SK-N-SH (cell line): ENCODE measurements at regions not wholly inside any gene's neighbourhood (a gene's known extent, or its start where the extent isn't known, plus 50 kb on each side); places are given as distances from the start of the nearest gene placed in this dataset.

Experiments
- CTCF ChIA-PET: fragments of 300-600, 350-600 bp; formaldehyde crosslinking; extraction: SDS; loops from one replicate; lab custom pipeline; 2021; lab: Yijun Ruan, JAX
- POLR2A ChIA-PET: fragments of 350-600 bp; sonication (Branson Sonifier 250); formaldehyde crosslinking; extraction: SDS; loops from one replicate; lab custom pipeline; 2020; ENCODE audit warnings: antibody characterized with exemption, inconsistent platforms; lab: Yijun Ruan, JAX
- DNase-seq: peaks from one replicate; pipeline ENCODE4 v3.0.0; 2012
- H2AFZ ChIP-seq: fragments of 200-600 bp; sonication (generic); 2 replicates; pipeline ENCODE4 v1.8.1; 2016; ENCODE audit warnings: antibody characterized with exemption, mild to moderate bottlenecking, low read depth
- H3F3A ChIP-seq: fragments of 200-600 bp; sonication (generic); replicated peaks from 2 replicates; pipeline ENCODE3; 2016; ENCODE audit warnings: antibody characterized with exemption, mild to moderate bottlenecking; ENCODE audit not compliant: insufficient read depth
- H3K27ac ChIP-seq, 2 experiments: fragments of 200-500 bp in 1 of 2; fragments of 200-600 bp in 1 of 2; sonication (Bioruptor generic) in 1 of 2; sonication (generic), shearing (Covaris generic) in 1 of 2; 2 replicates each; pipeline versions ENCODE4 v1.5.1 to v1.6.1; 2014 to 2016; ENCODE audit warnings: low read depth in 2 of 2, inconsistent platforms in 1 of 2, low read length in 1 of 2, mild to moderate bottlenecking in 1 of 2, mixed read lengths in 1 of 2
- H3K27me3 ChIP-seq: fragments of 200-600 bp; sonication (generic), shearing (Covaris generic); 2 replicates; pipeline ENCODE4 v1.6.1; 2016; ENCODE audit warnings: mixed run types; ENCODE audit not compliant: insufficient read depth
- H3K36me3 ChIP-seq, 2 experiments: fragments of 200-500 bp in 1 of 2; fragments of 200-600 bp in 1 of 2; sonication (Bioruptor generic) in 1 of 2; sonication (generic) in 1 of 2; replicated peaks in 1 of 2; 2 replicates each; pipeline versions ENCODE3 to v1.5.1; 2014 to 2016; ENCODE audit warnings: low read length in 1 of 2, mild to moderate bottlenecking in 1 of 2; ENCODE audit not compliant: insufficient read depth in 2 of 2, control insufficient read depth in 1 of 2
- H3K4me1 ChIP-seq, 2 experiments: fragments of 200-500 bp in 1 of 2; fragments of 200-600 bp in 1 of 2; sonication (Bioruptor generic) in 1 of 2; sonication (generic), shearing (Covaris generic) in 1 of 2; 2 replicates each; pipeline versions ENCODE4 v1.5.1 to v1.6.1; 2014 to 2016; ENCODE audit warnings: low read depth in 1 of 2, low read length in 1 of 2, mixed run types in 1 of 2; ENCODE audit not compliant: insufficient read depth in 2 of 2, control insufficient read depth in 1 of 2
- H3K4me2 ChIP-seq: fragments of 200-600 bp; sonication (generic), shearing (Covaris generic); 2 replicates; pipeline ENCODE4 v1.6.1; 2017; ENCODE audit warnings: mixed run types
- H3K4me3 ChIP-seq, 2 experiments: fragments of 200-500 bp in 1 of 2; fragments of 200-600 bp in 1 of 2; sonication (Bioruptor generic) in 1 of 2; sonication (generic), shearing (Covaris generic) in 1 of 2; 2 replicates each; pipeline versions ENCODE4 v1.5.1 to v1.8.1; 2014 to 2016; ENCODE audit warnings: low read depth in 2 of 2, inconsistent platforms in 1 of 2, low read length in 1 of 2, mild to moderate bottlenecking in 1 of 2, mixed read lengths in 1 of 2, moderate library complexity in 1 of 2
- H3K79me2 ChIP-seq: fragments of 200-600 bp; sonication (generic); 2 replicates; pipeline ENCODE4 v1.8.1; 2017; ENCODE audit warnings: mild to moderate bottlenecking; ENCODE audit not compliant: insufficient read depth
- H3K9ac ChIP-seq: fragments of 200-600 bp; sonication (generic); 2 replicates; pipeline ENCODE4 v1.6.1; 2017; ENCODE audit warnings: mixed run types
- H3K9me2 ChIP-seq: fragments of 200-600 bp; sonication (generic); 2 replicates; pipeline ENCODE4 v1.6.1; 2017; ENCODE audit warnings: mixed run types
- H3K9me3 ChIP-seq: fragments of 200-600 bp; sonication (generic); 2 replicates; pipeline ENCODE4 v1.6.1; 2017; ENCODE audit warnings: mixed run types, mild to moderate bottlenecking, moderate library complexity
- H4K20me1 ChIP-seq: fragments of 200-600 bp; sonication (generic); 2 replicates; pipeline ENCODE4 v1.6.1; 2017; ENCODE audit warnings: mild to moderate bottlenecking, mixed run types; ENCODE audit not compliant: insufficient read depth
- CHD2 ChIP-seq: fragments of 150-350 bp; IDR thresholded peaks from 2 replicates; pipeline ENCODE4 v1.6.1; 2018; ENCODE audit warnings: low read length; ENCODE audit not compliant: partially characterized antibody
- EP300 ChIP-seq, 2 experiments: IDR thresholded peaks; 2 replicates each; pipeline versions ENCODE4 v1.4.0 to v1.6.1; 2012; ENCODE audit warnings: borderline replicate concordance in 1 of 2, low read depth in 1 of 2, low read length in 1 of 2
- EZH2phosphoT487 ChIP-seq: fragments of 200-600 bp; sonication (generic); IDR thresholded peaks from 2 replicates; pipeline ENCODE4 v1.6.1; 2017; ENCODE audit warnings: low read depth, mixed run types, mild to moderate bottlenecking, antibody characterized with exemption, moderate library complexity, borderline replicate concordance
- FOSL2 ChIP-seq: IDR thresholded peaks from 2 replicates; pipeline ENCODE4 v1.4.0; 2012; ENCODE audit warnings: low read depth, mild to moderate bottlenecking, moderate library complexity, borderline replicate concordance
- FOXM1 ChIP-seq: IDR thresholded peaks from 2 replicates; pipeline ENCODE4 v1.4.0; 2012; ENCODE audit warnings: low read depth, mild to moderate bottlenecking
- GABPA ChIP-seq: IDR thresholded peaks from 2 replicates; pipeline ENCODE4 v1.4.0; 2012; ENCODE audit warnings: low read depth, mild to moderate bottlenecking
- GATA2 ChIP-seq: sonication (generic); formaldehyde crosslinking; IDR thresholded peaks from 2 replicates; pipeline ENCODE4 v1.5.0; 2020; ENCODE audit warnings: mild to moderate bottlenecking, missing genetic modification reagents
- IRF3 ChIP-seq: fragments of 150-350 bp; IDR thresholded peaks from 2 replicates; pipeline ENCODE4 v1.6.1; 2016; ENCODE audit warnings: mild to moderate bottlenecking, low read depth, low read length
- JUND ChIP-seq: IDR thresholded peaks from 2 replicates; pipeline ENCODE4 v1.4.0; 2012
- MEF2A ChIP-seq: IDR thresholded peaks from 2 replicates; pipeline ENCODE4 v1.4.0; 2012; ENCODE audit warnings: low read depth, borderline replicate concordance
- MXI1 ChIP-seq: IDR thresholded peaks from 2 replicates; pipeline ENCODE4 v1.6.1; 2012; ENCODE audit warnings: mild to moderate bottlenecking, low read depth, low read length, improper control_type of control experiment
- NFIC ChIP-seq: IDR thresholded peaks from 2 replicates; pipeline ENCODE4 v1.4.0; 2012; ENCODE audit warnings: borderline replicate concordance
- NRF1 ChIP-seq: IDR thresholded peaks from 2 replicates; pipeline ENCODE4 v1.6.1; 2012; ENCODE audit warnings: low read depth, mild to moderate bottlenecking, low read length
- RAD21 ChIP-seq: IDR thresholded peaks from 2 replicates; pipeline ENCODE4 v1.6.1; 2012; ENCODE audit warnings: mild to moderate bottlenecking, low read length
- RCOR1 ChIP-seq: fragments of 150-350 bp; IDR thresholded peaks from 2 replicates; pipeline ENCODE4 v1.6.1; 2017; ENCODE audit warnings: antibody characterized with exemption, low read length
- REST ChIP-seq: IDR thresholded peaks from 2 replicates; pipeline ENCODE4 v1.6.1; 2012; ENCODE audit warnings: mild to moderate bottlenecking, low read depth, low read length, moderate library complexity
- RXRA ChIP-seq: IDR thresholded peaks from 2 replicates; pipeline ENCODE4 v1.4.0; 2012; ENCODE audit warnings: low read depth, mild to moderate bottlenecking, borderline replicate concordance
- SIN3A ChIP-seq: IDR thresholded peaks from 2 replicates; pipeline ENCODE4 v1.6.1; 2012; ENCODE audit warnings: low read depth, mild to moderate bottlenecking, low read length, moderate library complexity, borderline replicate concordance
- SMC3 ChIP-seq: IDR thresholded peaks from 2 replicates; pipeline ENCODE4 v1.6.1; 2012; ENCODE audit warnings: low read depth, low read length, improper control_type of control experiment
- TCF12 ChIP-seq: IDR thresholded peaks from 2 replicates; pipeline ENCODE4 v1.4.0; 2012
- TEAD4 ChIP-seq: IDR thresholded peaks from 2 replicates; pipeline ENCODE4 v1.4.0; 2012; ENCODE audit warnings: mild to moderate bottlenecking, borderline replicate concordance; ENCODE audit not compliant: insufficient read depth
- USF1 ChIP-seq: IDR thresholded peaks from 2 replicates; pipeline ENCODE4 v1.4.0; 2012; ENCODE audit warnings: low read depth, borderline replicate concordance
- USF2 ChIP-seq: fragments of 150-350 bp; IDR thresholded peaks from 2 replicates; pipeline ENCODE4 v1.6.1; 2017; ENCODE audit warnings: antibody characterized with exemption, low read length, low read depth, borderline replicate concordance
- ZBTB33 ChIP-seq: IDR thresholded peaks from 2 replicates; pipeline ENCODE4 v1.4.0; 2012; ENCODE audit warnings: low read depth, borderline replicate concordance
- WGBS: methylation state at CpG from one replicate; pipeline ENCODE4 v1.1.6; 2017; ENCODE audit warnings: low lambda C conversion rate; 5-methylcytosine and 5-hydroxymethylcytosine counted together

- ChIA-PET POLR2A (interaction anchor here (0.5 to 2.5 kb wide), 8 partner anchors 13 to 540 kb away, joined by 3 to 8 read pairs (median 3); partner anchors contain the start of gene TRIB2), CTCF (interaction anchor here (0.6 to 3.2 kb wide), 17 partner anchors 9 to 830 kb away, joined by 3 to 10 read pairs (median 3); no protein-coding TSS in a partner anchor)
- Histone ChIP-seq H3K9me3 (no peaks in the 10 kb centered on the region), H3K27me3 (no peaks in the 10 kb centered on the region), H3K4me2 (peak overlapping the region; percentile 71), H3K4me3 (peak overlapping the region in 1 of 2 experiments; percentile 14; a peak in 2 of 4 replicates), H4K20me1 (no peaks in the 10 kb centered on the region), H3F3A (peaks cover 6% of the 10 kb centered on the region), H3K9me2 (no peaks in the 10 kb centered on the region), H3K27ac (peak overlapping the region; percentile 74 to 97), H2AFZ (peak overlapping the region; percentile 17; the same call in 1 of the 2 replicates), H3K9ac (peak overlapping the region; percentile 16; the same call in 1 of the 2 replicates), H3K36me3 (no peaks in the 10 kb centered on the region), H3K79me2 (no peaks in the 10 kb centered on the region), H3K4me1 (peaks cover 25 to 34% of the 10 kb centered on the region in 2 experiments)
- 6% methylated on average over 9 of the region's 9 CpGs for WGBS
- DNase-seq = peak; percentile 80
- TF ChIP-seq NRF1 = no peak
- no peak for TF ChIP-seq IRF3
- TF ChIP-seq TCF12 = peak; percentile 91
- peak; percentile 82 for TF ChIP-seq NFIC
- TF ChIP-seq TEAD4 = peak; percentile 75
- peak; percentile 97; the same call in 1 of the 2 replicates for TF ChIP-seq RXRA
- peak; percentile 34 for TF ChIP-seq RAD21
- no peak for TF ChIP-seq MXI1
- TF ChIP-seq SIN3A = no peak
- no peak for TF ChIP-seq GABPA
- TF ChIP-seq USF2 = no peak
- peak; percentile 95 for TF ChIP-seq JUND
- TF ChIP-seq FOXM1 = peak; percentile 47; the same call in 1 of the 2 replicates
- no peak; the same call in 1 of the 2 replicates for TF ChIP-seq MEF2A
- TF ChIP-seq CHD2 = peak; percentile 87
- no peak for TF ChIP-seq SMC3
- TF ChIP-seq EZH2phosphoT487 = no peak
- peak; percentile 91 for TF ChIP-seq GATA2 (CRISPR knock-in tag)
- TF ChIP-seq ZBTB33 = no peak
- TF ChIP-seq REST = peak; percentile 63
- TF ChIP-seq EP300 (IDR thresholded peaks at IDR 0.05; ENCODE audit: borderline replicate concordance in 1 of 2, low read depth in 1 of 2, low read length in 1 of 2) = peak; percentile 74 to 91; a peak in 2 of 4 replicates
- TF ChIP-seq FOSL2 = peak; percentile 94; the same call in 1 of the 2 replicates
- TF ChIP-seq RCOR1 = peak; percentile 79
- no peak for TF ChIP-seq USF1
Measured at GRCh38 chr2:12176623-12177454, 430.4 kb downstream of the LPIN1 start.
